Mucosa of stomach (tissue), 1 donor: ENCODE measurements at regions not wholly inside any gene's neighbourhood (a gene's known extent, or its start where the extent isn't known, plus 50 kb on each side); places are given as distances from the start of the nearest gene placed in this dataset.
"Not testable (repeated sequence)": the region's sequence is repeated elsewhere in the genome, so short reads cannot be mapped to it uniquely, and the experiment has no call there.

Source experiments
- H3K27me3 ChIP-seq: one replicate; pipeline ENCODE4 v1.7.0; 2013; ENCODE audit warnings: mild to moderate bottlenecking, low read length; ENCODE audit not compliant: control insufficient read depth, insufficient read depth
- H3K36me3 ChIP-seq: one replicate; pipeline ENCODE4 v1.7.0; 2013; ENCODE audit warnings: low read length; ENCODE audit not compliant: control insufficient read depth, insufficient read depth
- H3K4me1 ChIP-seq: one replicate; pipeline ENCODE4 v1.7.0; 2013; ENCODE audit warnings: mild to moderate bottlenecking, low read length; ENCODE audit not compliant: control insufficient read depth, insufficient read depth
- H3K4me3 ChIP-seq: one replicate; pipeline ENCODE4 v1.7.0; 2013; ENCODE audit warnings: low read length
- H3K9ac ChIP-seq: one replicate; pipeline ENCODE4 v1.7.0; 2013; ENCODE audit warnings: mild to moderate bottlenecking, low read length, moderate library complexity
- H3K9me3 ChIP-seq: one replicate; pipeline ENCODE4 v1.7.0; 2013; ENCODE audit warnings: mild to moderate bottlenecking, low read length, moderate library complexity; ENCODE audit not compliant: control insufficient read depth
- donor health status: Pancreatic carcinoma.

DNA sequence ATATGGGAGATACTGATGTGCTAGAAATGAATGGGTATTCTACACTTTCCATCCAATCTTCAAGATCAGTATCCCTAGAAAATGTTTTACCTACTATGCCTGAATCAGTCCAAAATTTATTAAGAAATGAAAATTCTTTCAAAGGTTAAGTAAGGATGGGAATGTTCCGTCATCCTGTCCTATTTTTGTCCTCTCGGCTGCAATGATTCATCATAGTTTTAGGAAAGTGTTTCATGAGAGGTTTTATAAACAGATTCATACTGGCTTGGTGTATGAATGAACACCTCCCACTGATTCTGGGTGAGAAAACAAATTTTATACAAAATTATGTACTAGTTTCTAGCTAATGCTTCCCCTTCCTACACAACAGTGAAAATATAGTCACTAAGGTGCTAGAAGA, 504.6 kb upstream of the NR5A2 start:
- no peaks in the 10 kb centered on the region for H3K27me3 ChIP-seq
- H3K36me3 ChIP-seq = no peaks in the 10 kb centered on the region
- no peaks in the 10 kb centered on the region for H3K4me1 ChIP-seq
- H3K9ac ChIP-seq = no peak overlapping the region
- H3K9me3 ChIP-seq = no peaks in the 10 kb centered on the region
- no peak overlapping the region for H3K4me3 ChIP-seq

DNA sequence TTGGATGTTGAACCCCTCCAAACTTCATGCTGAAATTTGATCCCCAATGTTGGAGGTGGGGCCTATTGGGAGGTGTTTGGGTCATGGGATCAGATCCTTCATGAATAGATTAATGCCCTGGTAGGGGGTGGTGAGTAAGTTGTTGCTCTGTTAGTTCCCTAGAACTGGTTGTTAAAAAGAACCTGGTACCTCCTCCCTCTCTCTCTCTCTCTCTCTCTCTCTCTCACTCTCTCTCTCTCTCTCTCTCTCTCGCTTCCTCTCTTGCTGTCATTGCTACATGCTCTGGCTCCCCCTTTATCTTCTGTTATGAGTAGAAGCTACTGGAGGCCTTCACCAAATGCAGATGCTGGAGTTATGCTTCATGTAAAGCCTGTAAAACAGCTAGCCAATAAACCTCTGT, 498.2 kb upstream of the NR5A2 start:
- Histone ChIP-seq H3K27me3 (no peaks in the 10 kb centered on the region), H3K36me3 (no peaks in the 10 kb centered on the region), H3K4me1 (no peaks in the 10 kb centered on the region), H3K9ac (no peak overlapping the region), H3K9me3 (no peaks in the 10 kb centered on the region), H3K4me3 (no peak overlapping the region)

DNA sequence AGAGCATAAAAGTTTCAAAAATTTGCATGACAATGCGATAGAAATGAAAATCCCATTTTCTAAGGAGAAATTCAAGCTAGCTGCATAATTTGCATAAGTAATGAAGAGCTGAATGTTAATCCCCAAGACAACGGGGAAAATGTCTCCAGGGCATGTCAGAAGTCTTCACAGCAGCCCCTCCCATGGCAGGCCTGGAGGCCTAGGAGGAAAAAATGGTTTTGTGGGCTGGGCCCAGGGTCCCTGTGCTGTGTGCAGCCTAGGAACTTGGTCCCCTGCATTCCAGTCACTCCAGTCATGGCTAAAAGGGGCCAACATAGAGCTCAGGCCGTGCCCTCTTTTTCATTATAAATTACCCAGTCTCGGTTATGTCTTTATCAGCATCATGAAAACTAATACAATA, 494.1 kb upstream of the NR5A2 start:
- H3K4me3 ChIP-seq = not testable (repeated sequence)

DNA sequence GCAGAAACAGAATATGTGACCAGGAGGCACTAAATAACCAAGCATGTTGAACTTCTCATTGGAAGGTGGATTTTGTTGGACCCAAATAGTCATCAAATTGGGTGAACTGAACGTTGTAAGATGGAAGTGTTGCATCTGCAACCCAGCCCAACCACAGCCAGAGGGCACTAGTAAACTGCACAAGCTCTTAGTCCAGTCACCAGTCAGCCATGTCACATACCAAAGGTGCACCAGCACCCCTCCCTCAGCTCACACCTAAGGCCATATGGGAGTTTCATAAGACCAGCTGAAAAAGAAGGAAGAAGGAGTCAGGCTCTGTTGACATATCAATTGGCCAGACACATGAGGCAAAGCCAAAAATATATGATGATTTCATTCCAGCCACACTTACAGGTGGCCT, 481.7 kb upstream of the NR5A2 start:
- Histone ChIP-seq H3K4me3 (no peak overlapping the region), H3K9ac (no peak overlapping the region), H3K9me3 (no peaks in the 10 kb centered on the region), H3K36me3 (no peaks in the 10 kb centered on the region), H3K4me1 (no peaks in the 10 kb centered on the region), H3K27me3 (no peaks in the 10 kb centered on the region)

More for the DNA sequence above, 494.1 kb upstream of the NR5A2 start:
- H3K9me3 ChIP-seq, H3K4me1 ChIP-seq, H3K27me3 ChIP-seq, H3K36me3 ChIP-seq, H3K9ac ChIP-seq: not testable (repeated sequence)

DNA sequence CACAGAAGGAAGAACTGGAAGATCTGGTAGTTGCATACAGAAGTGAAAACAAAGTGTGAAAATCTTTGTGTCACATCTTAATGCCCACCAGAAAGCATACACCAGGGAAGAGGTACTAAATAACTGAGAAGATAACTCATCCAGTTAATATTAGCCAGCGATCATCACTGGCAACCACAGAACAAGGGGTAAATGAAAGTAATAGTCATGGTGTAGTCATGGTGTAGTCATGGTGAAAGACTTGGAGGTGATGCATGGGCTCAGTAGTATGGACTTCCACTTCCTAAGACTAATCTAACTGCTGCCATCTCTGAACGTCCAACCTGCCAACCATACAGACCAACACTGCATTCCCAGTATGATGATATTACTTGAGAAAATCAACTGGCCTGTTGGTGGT, 481.2 kb upstream of the NR5A2 start:
- H3K9ac ChIP-seq = no peak overlapping the region
- H3K4me3 ChIP-seq = no peak overlapping the region
- H3K9me3 ChIP-seq = no peaks in the 10 kb centered on the region
- H3K4me1 ChIP-seq = no peaks in the 10 kb centered on the region
- H3K36me3 ChIP-seq = no peaks in the 10 kb centered on the region
- H3K27me3 ChIP-seq = no peaks in the 10 kb centered on the region

DNA sequence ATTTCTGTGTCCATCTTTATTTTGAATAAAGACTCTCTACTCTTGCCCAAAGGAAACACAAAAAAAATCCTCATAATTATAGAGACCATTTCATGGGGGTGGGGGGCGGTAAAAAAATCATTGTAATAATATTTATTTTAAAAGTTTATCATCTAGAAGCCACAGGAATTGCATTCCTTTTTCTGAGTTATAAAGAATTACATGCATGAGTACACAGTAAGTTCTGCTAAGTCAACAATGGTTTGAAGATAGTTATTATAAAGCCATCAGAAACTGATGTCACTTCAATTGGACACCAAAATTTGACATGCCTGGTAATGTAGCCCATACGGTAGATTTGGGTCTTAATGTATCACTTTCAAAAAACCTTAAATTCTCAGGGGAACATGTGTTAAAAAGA, 478.1 kb upstream of the NR5A2 start:
- Histone ChIP-seq H3K4me3 (no peak overlapping the region), H3K9ac (no peak overlapping the region), H3K9me3 (no peaks in the 10 kb centered on the region), H3K4me1 (no peaks in the 10 kb centered on the region), H3K27me3 (no peaks in the 10 kb centered on the region), H3K36me3 (no peaks in the 10 kb centered on the region)

DNA sequence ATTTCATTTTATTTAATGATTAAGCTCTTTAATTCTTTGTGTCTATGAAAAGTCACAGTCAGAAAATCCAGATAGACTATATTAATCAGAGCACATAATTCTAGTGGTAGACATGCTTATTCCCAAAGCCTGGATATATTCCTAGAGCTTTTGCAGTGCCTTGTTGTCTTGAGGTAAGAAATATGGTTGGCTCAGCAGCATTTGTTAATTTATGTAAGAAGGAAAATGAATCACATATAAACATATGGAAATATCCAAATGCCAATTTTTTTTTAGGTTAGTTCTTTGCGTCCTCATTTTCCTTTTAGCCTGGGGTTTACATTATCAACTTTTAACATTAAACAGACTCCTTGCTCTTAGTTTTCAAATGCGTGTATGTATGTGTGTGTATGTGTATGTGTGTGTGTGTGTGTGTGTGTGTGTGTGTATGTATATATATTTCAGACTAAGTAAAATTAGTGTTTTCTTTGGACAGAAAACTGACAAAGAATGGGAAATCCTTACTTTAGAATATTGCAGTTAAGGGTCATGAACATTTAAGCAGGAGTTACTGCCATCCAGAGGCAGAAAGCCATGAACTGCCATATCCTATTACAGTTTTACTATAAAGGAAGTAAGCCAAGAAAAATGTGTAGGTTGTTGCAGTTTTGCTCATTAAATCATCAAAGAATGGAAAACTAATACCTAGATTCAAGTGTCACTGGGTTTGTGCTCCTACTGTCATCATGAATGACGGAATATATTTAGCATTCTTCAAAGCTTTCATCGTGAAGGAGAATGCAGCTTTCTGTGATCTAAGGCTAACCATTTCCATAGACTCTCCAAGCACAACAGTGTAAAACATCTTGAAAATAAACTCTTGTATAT, 477.1 kb upstream of the NR5A2 start:
- no peaks in the 10 kb centered on the region for H3K4me1 ChIP-seq
- no peaks in the 10 kb centered on the region for H3K9me3 ChIP-seq
- H3K9ac ChIP-seq = no peak overlapping the region
- no peaks in the 10 kb centered on the region for H3K27me3 ChIP-seq
- no peak overlapping the region for H3K4me3 ChIP-seq
- H3K36me3 ChIP-seq = no peaks in the 10 kb centered on the region

DNA sequence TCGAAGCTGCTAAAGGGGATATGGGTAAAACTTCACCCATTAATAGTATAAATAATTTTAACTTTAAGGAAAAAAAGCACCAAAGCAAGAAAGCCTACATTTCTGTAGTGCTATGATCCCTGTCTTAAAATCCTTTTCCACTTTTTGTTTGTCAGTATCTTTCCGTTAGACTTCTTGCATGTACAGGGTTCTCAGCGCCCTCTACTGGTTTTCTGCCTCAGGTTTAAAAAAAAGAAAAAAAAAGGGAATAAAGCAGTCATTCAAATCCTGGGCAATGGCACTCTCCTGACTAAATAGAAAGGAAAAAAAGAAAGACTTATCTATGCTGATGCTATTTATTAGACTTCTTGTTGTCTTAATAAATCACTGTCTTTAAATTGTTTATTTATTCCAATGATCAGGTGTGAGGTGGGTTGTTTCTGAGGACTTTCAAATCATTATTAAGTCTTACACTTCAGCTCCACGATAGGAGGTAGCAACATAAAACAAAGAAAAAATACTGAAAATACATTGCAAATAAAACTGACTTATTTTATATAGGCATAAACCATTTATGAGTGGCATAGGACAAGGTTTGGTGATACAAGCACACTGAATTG, 475.4 kb upstream of the NR5A2 start:
- H3K36me3 ChIP-seq = no peaks in the 10 kb centered on the region
- H3K9ac ChIP-seq = no peak overlapping the region
- H3K27me3 ChIP-seq = no peaks in the 10 kb centered on the region
- no peaks in the 10 kb centered on the region for H3K9me3 ChIP-seq
- no peaks in the 10 kb centered on the region for H3K4me1 ChIP-seq
- H3K4me3 ChIP-seq = no peak overlapping the region

DNA sequence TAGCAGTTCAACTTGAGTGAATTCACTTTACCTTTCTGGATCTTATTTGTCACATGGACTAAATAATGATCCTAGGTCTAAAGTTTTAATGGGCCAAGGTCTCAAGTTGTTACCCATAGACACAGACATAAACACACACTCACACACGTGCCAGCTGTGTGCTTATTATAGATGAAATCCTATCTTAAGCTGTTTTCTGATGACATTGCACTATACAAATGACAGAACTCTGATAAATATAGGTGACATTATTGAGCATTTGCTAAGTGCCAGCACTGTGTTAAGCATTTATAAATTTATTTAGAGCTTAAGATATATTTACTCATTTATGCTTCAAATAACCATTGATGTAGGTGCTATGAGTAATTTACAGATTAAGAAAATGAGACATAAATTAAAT, 474.4 kb upstream of the NR5A2 start:
- Histone ChIP-seq H3K4me1 (no peaks in the 10 kb centered on the region), H3K36me3 (no peaks in the 10 kb centered on the region), H3K9me3 (no peaks in the 10 kb centered on the region), H3K9ac (no peak overlapping the region), H3K4me3 (no peak overlapping the region), H3K27me3 (no peaks in the 10 kb centered on the region)

DNA sequence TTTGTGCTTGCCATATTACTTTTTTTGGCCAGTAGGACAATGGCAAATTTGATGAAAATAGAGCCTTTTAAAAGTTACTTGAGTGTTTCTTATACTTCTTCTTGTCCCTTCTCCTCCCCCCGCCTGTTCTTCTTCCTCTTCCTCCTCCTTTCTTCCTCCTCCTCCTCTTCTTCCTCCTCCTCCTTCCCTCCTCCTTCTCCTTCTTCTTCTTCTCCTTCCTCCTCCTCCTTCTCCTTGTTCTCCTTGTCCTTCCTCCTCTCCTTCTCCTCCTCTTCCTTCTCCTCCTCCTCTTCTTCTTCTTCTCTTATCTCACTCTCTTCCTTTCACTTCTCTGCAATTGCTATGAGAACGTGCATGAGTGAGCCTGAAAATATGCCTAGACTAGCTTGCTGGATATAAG, 466.2 kb upstream of the NR5A2 start:
- Histone ChIP-seq H3K4me3 (no peak overlapping the region), H3K9me3 (no peaks in the 10 kb centered on the region), H3K4me1 (no peaks in the 10 kb centered on the region), H3K9ac (no peak overlapping the region), H3K36me3 (no peaks in the 10 kb centered on the region), H3K27me3 (no peaks in the 10 kb centered on the region)

DNA sequence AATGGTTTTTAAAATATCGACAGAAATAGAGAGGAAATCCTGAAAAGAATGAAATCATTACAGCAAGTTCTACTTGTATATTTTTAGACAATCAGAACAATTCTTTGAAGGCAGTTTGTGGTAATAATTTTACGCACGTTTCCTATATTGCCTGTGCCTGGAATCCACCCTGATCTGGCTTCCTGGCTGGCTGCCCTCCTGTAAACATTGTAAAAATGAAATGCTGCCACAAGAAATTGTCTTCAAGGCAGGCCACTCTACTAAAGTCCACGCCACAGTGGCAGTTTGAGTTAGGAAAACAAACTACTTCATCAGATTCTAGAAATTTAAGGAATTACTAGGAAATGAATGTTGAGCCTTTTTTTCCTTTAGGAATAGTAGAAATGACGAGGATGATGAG, 454.5 kb upstream of the NR5A2 start:
- H3K4me3 ChIP-seq = no peak overlapping the region
- H3K9ac ChIP-seq = no peak overlapping the region

DNA sequence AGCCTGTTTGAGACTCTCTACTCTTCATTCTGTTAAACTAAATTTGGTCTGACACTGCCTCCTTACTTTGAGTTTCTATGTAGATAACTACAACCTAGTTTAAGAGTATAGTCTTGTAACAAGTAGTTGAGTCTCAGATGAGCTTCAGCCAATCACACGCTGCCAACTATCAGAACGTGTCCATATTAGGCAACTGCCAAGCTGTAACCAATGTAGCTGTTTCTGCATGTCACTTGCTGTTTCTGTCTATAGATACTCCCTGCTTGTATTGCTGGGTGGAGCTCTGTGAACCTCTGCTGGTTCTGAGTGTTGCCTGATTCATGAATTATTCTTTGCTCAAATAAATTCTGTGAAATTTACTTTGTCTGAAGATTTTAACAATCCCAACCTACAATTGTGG, 452.6 kb upstream of the NR5A2 start:
- H3K36me3 ChIP-seq = no peaks in the 10 kb centered on the region
- H3K9ac ChIP-seq = no peak overlapping the region
- H3K27me3 ChIP-seq = no peaks in the 10 kb centered on the region
- H3K9me3 ChIP-seq = no peaks in the 10 kb centered on the region
- no peaks in the 10 kb centered on the region for H3K4me1 ChIP-seq
- no peak overlapping the region for H3K4me3 ChIP-seq

More for the DNA sequence above, 454.5 kb upstream of the NR5A2 start:
- H3K27me3 ChIP-seq = no peaks in the 10 kb centered on the region
- H3K9me3 ChIP-seq = no peaks in the 10 kb centered on the region
- H3K36me3 ChIP-seq = no peaks in the 10 kb centered on the region
- H3K4me1 ChIP-seq = no peaks in the 10 kb centered on the region
